Small intestine (tissue), 7 donors: ENCODE measurements at regions not wholly inside any gene's neighbourhood (a gene's known extent, or its start where the extent isn't known, plus 50 kb on each side); places are given as distances from the start of the nearest gene placed in this dataset.
"Not testable (repeated sequence)": the region's sequence is repeated elsewhere in the genome, so short reads cannot be mapped to it uniquely, and the experiment has no call there.

ENCODE experiments used
- DNase-seq, 2 donors: peaks; one replicate each; pipeline versions ENCODE4 v3.0.0 to v3.0.0-alpha.2; 2013
- FAIRE-seq: peaks from 2 replicates; lab custom pipeline; 2012; peaks lifted over from hg19 to GRCh38; lab: Jason Lieb, UNC
- H3K27ac ChIP-seq, 3 donors: one replicate each; pipeline ENCODE4 v1.5.1; 2013; ENCODE audit warnings: low read length in 2 of 3, mild to moderate bottlenecking in 2 of 3, control low read depth in 1 of 3, inconsistent platforms in 1 of 3, low read depth in 1 of 3, moderate library complexity in 1 of 3
- H3K27me3 ChIP-seq, 3 donors: one replicate each; pipeline ENCODE4 v1.6.1; 2013; ENCODE audit warnings: low read length in 3 of 3, inconsistent platforms in 1 of 3; ENCODE audit not compliant: control insufficient read depth in 3 of 3, insufficient read depth in 3 of 3
- H3K36me3 ChIP-seq, 3 donors: one replicate each; pipeline ENCODE4 v1.6.1; 2013; ENCODE audit warnings: low read length in 3 of 3, inconsistent platforms in 1 of 3, low read depth in 1 of 3, mild to moderate bottlenecking in 1 of 3, moderate library complexity in 1 of 3; ENCODE audit not compliant: control insufficient read depth in 3 of 3, insufficient read depth in 2 of 3
- H3K4me1 ChIP-seq, 3 donors: one replicate each; pipeline ENCODE4 v1.6.1; 2013; ENCODE audit warnings: low read length in 2 of 3, inconsistent platforms in 1 of 3, low read depth in 1 of 3, mild to moderate bottlenecking in 1 of 3, moderate library complexity in 1 of 3; ENCODE audit not compliant: control insufficient read depth in 3 of 3, insufficient read depth in 2 of 3
- H3K4me3 ChIP-seq, 3 donors: one replicate each; pipeline ENCODE4 v1.5.1; 2013; ENCODE audit warnings: low read length in 3 of 3, control low read depth in 1 of 3, inconsistent platforms in 1 of 3, low read depth in 1 of 3, mild to moderate bottlenecking in 1 of 3, moderate library complexity in 1 of 3
- H3K9me3 ChIP-seq, 2 donors: one replicate each; pipeline ENCODE4 v1.6.1; 2013; ENCODE audit warnings: low read depth in 1 of 2, low read length in 1 of 2; ENCODE audit not compliant: control insufficient read depth in 2 of 2, insufficient read depth in 1 of 2
- WGBS, 3 donors: extraction: QIAGEN DNeasy Blood & Tissue Kit; methylation state at CpG; one replicate each; pipeline ENCODE4 v1.1.7; 2013; 5-methylcytosine and 5-hydroxymethylcytosine counted together
- donor health status: healthy with polysubstance abuse.
- donor health status: control.
- donor health status: control.
- donor health status: Bipolar disorder and iron deficiency.
- donor health status: healthy.

GRCh38 chr16:75957870-75958269 is 231.6 kb upstream of the CPHXL start:
- no peak overlapping the region for H3K27ac ChIP-seq
- H3K9me3 ChIP-seq: no peaks in the 10 kb centered on the region
- no peaks in the 10 kb centered on the region for H3K4me1 ChIP-seq
- H3K36me3 ChIP-seq: no peaks in the 10 kb centered on the region
- 75 to 84% (median 78%) methylated on average over 6 of the region's 6 CpGs for WGBS, 3 donors
- DNase-seq (no peak), FAIRE-seq (no peak)
- H3K27me3 ChIP-seq: no peaks in the 10 kb centered on the region
- no peak overlapping the region for H3K4me3 ChIP-seq

GRCh38 chr16:75965504-75966374 is 239.4 kb upstream of the CPHXL start:
- FAIRE-seq (no peak), DNase-seq (no peak)
- Histone ChIP-seq H3K36me3 (no peaks in the 10 kb centered on the region), H3K4me3 (no peak overlapping the region), H3K27me3 (no peaks in the 10 kb centered on the region), H3K9me3 (no peaks in the 10 kb centered on the region), H3K27ac (no peak overlapping the region), H3K4me1 (no peaks in the 10 kb centered on the region)
- WGBS, 3 donors: 87 to 91% (median 90%) methylated on average over 1 of the region's 1 CpG

GRCh38 chr16:75969120-75969519 is 242.8 kb upstream of the CPHXL start:
- WGBS, 3 donors: 89 to 96% (median 95%) methylated on average over 6 of the region's 6 CpGs

GRCh38 chr16:75971334-75971733 is 245.0 kb upstream of the CPHXL start:
- no peak for FAIRE-seq
- Histone ChIP-seq H3K27me3 (no peaks in the 10 kb centered on the region), H3K4me3 (no peak overlapping the region), H3K9me3 (no peaks in the 10 kb centered on the region), H3K4me1 (no peaks in the 10 kb centered on the region), H3K36me3 (no peaks in the 10 kb centered on the region), H3K27ac (no peak overlapping the region)
- 76 to 89% (median 84%) methylated on average over 2 of the region's 2 CpGs for WGBS, 3 donors
- no peak for DNase-seq

More at GRCh38 chr16:75969120-75969519, 242.8 kb upstream of the CPHXL start:
- not testable (repeated sequence) for H3K27me3 ChIP-seq, H3K36me3 ChIP-seq, H3K9me3 ChIP-seq, H3K27ac ChIP-seq, H3K4me1 ChIP-seq, H3K4me3 ChIP-seq, FAIRE-seq, DNase-seq

GRCh38 chr16:75983296-75983695 is 257.0 kb upstream of the CPHXL start:
- H3K27me3 ChIP-seq: no peaks in the 10 kb centered on the region
- no peak overlapping the region for H3K27ac ChIP-seq
- FAIRE-seq (no peak), DNase-seq (no peak)
- H3K4me1 ChIP-seq: no peaks in the 10 kb centered on the region
- H3K4me3 ChIP-seq: no peak overlapping the region
- no peaks in the 10 kb centered on the region for H3K9me3 ChIP-seq
- no peaks in the 10 kb centered on the region for H3K36me3 ChIP-seq

- FAIRE-seq (no peak), DNase-seq (no peak)
- H3K27me3 ChIP-seq: no peaks in the 10 kb centered on the region
- no peaks in the 10 kb centered on the region for H3K36me3 ChIP-seq
- H3K9me3 ChIP-seq: no peaks in the 10 kb centered on the region
- H3K4me3 ChIP-seq: no peak overlapping the region
- H3K4me1 ChIP-seq: no peaks in the 10 kb centered on the region
- no peak overlapping the region for H3K27ac ChIP-seq
- WGBS, 3 donors: 71 to 86% (median 78%) methylated on average over 4 of the region's 4 CpGs
Measured at GRCh38 chr16:75983741-75984381, 257.6 kb upstream of the CPHXL start.

GRCh38 chr16:75987323-75987722 is 261.0 kb upstream of the CPHXL start:
- Histone ChIP-seq H3K27ac (no peak overlapping the region), H3K27me3 (no peaks in the 10 kb centered on the region), H3K4me1 (no peaks in the 10 kb centered on the region), H3K36me3 (no peaks in the 10 kb centered on the region), H3K4me3 (no peak overlapping the region), H3K9me3 (no peaks in the 10 kb centered on the region)
- 84 to 92% (median 89%) methylated on average over 2 of the region's 2 CpGs for WGBS, 3 donors
- FAIRE-seq: no peak
- no peak for DNase-seq

- Histone ChIP-seq H3K4me1 (no peaks in the 10 kb centered on the region), H3K4me3 (no peak overlapping the region), H3K27ac (no peak overlapping the region), H3K9me3 (no peaks in the 10 kb centered on the region), H3K27me3 (no peaks in the 10 kb centered on the region), H3K36me3 (no peaks in the 10 kb centered on the region)
- DNase-seq (no peak), FAIRE-seq (no peak)
- WGBS, 3 donors: 72 to 74% (median 74%) methylated on average over 3 of the region's 3 CpGs
Measured at GRCh38 chr16:75996491-75996890, 270.2 kb upstream of the CPHXL start.
